T-helper 9 cell (primary cell): ENCODE measurements at regions not wholly inside any gene's neighbourhood (a gene's known extent, or its start where the extent isn't known, plus 50 kb on each side); places are given as distances from the start of the nearest gene placed in this dataset.
A peak's percentile ranks its signal among the peaks of the same experiment; 100 is the strongest.

ENCODE experiments used
- DNase-seq: peaks from one replicate; pipeline ENCODE4 v3.0.0-alpha.2; 2020

GRCh38 chr5:40412771-40413170 is 266.9 kb upstream of the PTGER4 start:
- DNase-seq, result no peak

- DNase-seq, result no peak
These were observed 268.6 kb upstream of the PTGER4 start for GRCh38 chr5:40410964-40411635.

GRCh38 chr5:40410231-40410861 is 269.4 kb upstream of the PTGER4 start:
- peak; percentile 52 for DNase-seq

GRCh38 chr5:40409601-40410000 is 270.1 kb upstream of the PTGER4 start:
- peak; percentile 29 for DNase-seq

- DNase-seq, result no peak
These were observed 272.9 kb upstream of the PTGER4 start for GRCh38 chr5:40406741-40407211.

- DNase-seq, result no peak
These were observed 273.5 kb upstream of the PTGER4 start for GRCh38 chr5:40405996-40406740.

- no peak for DNase-seq
These were observed 274.5 kb upstream of the PTGER4 start for GRCh38 chr5:40405230-40405629.

GRCh38 chr5:40404613-40405012 is 275.1 kb upstream of the PTGER4 start:
- no peak for DNase-seq

GRCh38 chr5:40402007-40402364 is 277.7 kb upstream of the PTGER4 start:
- DNase-seq, result no peak

GRCh38 chr5:40401284-40402006 is 278.3 kb upstream of the PTGER4 start:
- no peak for DNase-seq

GRCh38 chr5:40400245-40400644 is 279.5 kb upstream of the PTGER4 start:
- no peak for DNase-seq

GRCh38 chr5:40399349-40399748 is 280.4 kb upstream of the PTGER4 start:
- DNase-seq, result no peak

- DNase-seq, result no peak
These were observed 281.7 kb upstream of the PTGER4 start for GRCh38 chr5:40397976-40398375.

- no peak for DNase-seq
These were observed 282.6 kb upstream of the PTGER4 start for GRCh38 chr5:40397091-40397490.

GRCh38 chr5:40396317-40396716 is 283.4 kb upstream of the PTGER4 start:
- DNase-seq, result no peak

GRCh38 chr5:40395251-40395650 is 284.5 kb upstream of the PTGER4 start:
- no peak for DNase-seq

GRCh38 chr5:40394698-40395097 is 285.0 kb upstream of the PTGER4 start:
- DNase-seq, result no peak

- no peak for DNase-seq
These were observed 288.1 kb upstream of the PTGER4 start for GRCh38 chr5:40391642-40392041.

- DNase-seq, result no peak
These were observed 289.2 kb upstream of the PTGER4 start for GRCh38 chr5:40390281-40391149.

- DNase-seq, result no peak
These were observed 290.1 kb upstream of the PTGER4 start for GRCh38 chr5:40389591-40389990.

- no peak for DNase-seq
These were observed 293.4 kb upstream of the PTGER4 start for GRCh38 chr5:40386289-40386688.

- DNase-seq, result no peak
These were observed 294.2 kb upstream of the PTGER4 start for GRCh38 chr5:40385544-40385943.
